Subcutaneous abdominal adipose tissue (tissue), 5 donors: ENCODE measurements at regions not wholly inside any gene's neighbourhood (a gene's known extent, or its start where the extent isn't known, plus 50 kb on each side); places are given as distances from the start of the nearest gene placed in this dataset.

Experiments used
- H3K27ac ChIP-seq: one replicate; pipeline ENCODE4 v1.7.0; 2013; ENCODE audit warnings: low read depth, mild to moderate bottlenecking, inconsistent platforms, low read length, moderate library complexity
- H3K27me3 ChIP-seq, 5 donors: one replicate each; pipeline ENCODE4 v1.7.0; 2013; ENCODE audit warnings: low read length in 5 of 5, inconsistent platforms in 1 of 5; ENCODE audit not compliant: control insufficient read depth in 5 of 5, insufficient read depth in 4 of 5
- H3K36me3 ChIP-seq, 5 donors: one replicate each; pipeline ENCODE4 v1.7.0; 2013; ENCODE audit warnings: low read length in 5 of 5; ENCODE audit not compliant: control insufficient read depth in 5 of 5, insufficient read depth in 5 of 5
- H3K4me1 ChIP-seq, 5 donors: one replicate each; pipeline ENCODE4 v1.7.0; 2013; ENCODE audit warnings: low read length in 5 of 5, mild to moderate bottlenecking in 3 of 5, moderate library complexity in 1 of 5; ENCODE audit not compliant: control insufficient read depth in 5 of 5, insufficient read depth in 5 of 5
- H3K4me3 ChIP-seq, 5 donors: one replicate each; pipeline ENCODE4 v1.7.0; 2013; ENCODE audit warnings: low read length in 5 of 5, low read depth in 1 of 5
- H3K9ac ChIP-seq, 5 donors: one replicate each; pipeline ENCODE4 v1.7.0; 2013; ENCODE audit warnings: low read length in 5 of 5, mild to moderate bottlenecking in 4 of 5, moderate library complexity in 3 of 5
- H3K9me3 ChIP-seq, 5 donors: one replicate each; pipeline ENCODE4 v1.7.0; 2013; ENCODE audit warnings: low read length in 5 of 5; ENCODE audit not compliant: control insufficient read depth in 5 of 5
- donor health status: healthy.
- donor health status: healthy.
- donor health status: healthy.
- donor health status: healthy.
- donor health status: healthy.

- H3K9me3 ChIP-seq = peaks cover 0 to 3% (median 0%) of the 10 kb centered on the region in 5 donors
- H3K9ac ChIP-seq = no peak overlapping the region
- no peaks in the 10 kb centered on the region for H3K4me1 ChIP-seq
- no peak overlapping the region for H3K4me3 ChIP-seq
- no peaks in the 10 kb centered on the region for H3K36me3 ChIP-seq
- H3K27me3 ChIP-seq = no peaks in the 10 kb centered on the region
- no peak overlapping the region for H3K27ac ChIP-seq
Measured at GRCh38 chr4:72919464-72919863, 150.1 kb downstream of the COX18 start.

- Histone ChIP-seq H3K9ac (no peak overlapping the region), H3K9me3 (no peaks in the 10 kb centered on the region), H3K36me3 (no peaks in the 10 kb centered on the region), H3K4me1 (no peaks in the 10 kb centered on the region), H3K27ac (no peak overlapping the region), H3K4me3 (no peak overlapping the region), H3K27me3 (no peaks in the 10 kb centered on the region)
Measured at GRCh38 chr4:72918362-72918761, 151.2 kb downstream of the COX18 start.

GRCh38 chr4:72911316-72911715, 158.2 kb downstream of the COX18 start:
- H3K4me3 ChIP-seq = no peak overlapping the region
- H3K27me3 ChIP-seq = no peaks in the 10 kb centered on the region
- no peaks in the 10 kb centered on the region for H3K4me1 ChIP-seq
- H3K9me3 ChIP-seq = no peaks in the 10 kb centered on the region
- H3K36me3 ChIP-seq = no peaks in the 10 kb centered on the region
- H3K27ac ChIP-seq = no peak overlapping the region
- no peak overlapping the region for H3K9ac ChIP-seq

GRCh38 chr4:72909461-72909860, 160.1 kb downstream of the COX18 start:
- Histone ChIP-seq H3K4me3 (no peak overlapping the region), H3K9me3 (no peaks in the 10 kb centered on the region), H3K4me1 (no peaks in the 10 kb centered on the region), H3K9ac (no peak overlapping the region), H3K36me3 (no peaks in the 10 kb centered on the region), H3K27ac (no peak overlapping the region), H3K27me3 (no peaks in the 10 kb centered on the region)

GRCh38 chr4:72902354-72902753, 167.2 kb downstream of the COX18 start:
- no peak overlapping the region for H3K4me3 ChIP-seq
- H3K9me3 ChIP-seq = no peaks in the 10 kb centered on the region
- H3K9ac ChIP-seq = no peak overlapping the region
- no peaks in the 10 kb centered on the region for H3K27me3 ChIP-seq
- H3K4me1 ChIP-seq = no peaks in the 10 kb centered on the region
- H3K27ac ChIP-seq = no peak overlapping the region
- H3K36me3 ChIP-seq = no peaks in the 10 kb centered on the region

GRCh38 chr4:72901553-72901952, 168.0 kb downstream of the COX18 start:
- Histone ChIP-seq H3K27me3 (no peaks in the 10 kb centered on the region), H3K4me3 (no peak overlapping the region), H3K9me3 (no peaks in the 10 kb centered on the region), H3K4me1 (peaks cover 0 to 7% (median 0%) of the 10 kb centered on the region in 5 donors), H3K36me3 (no peaks in the 10 kb centered on the region), H3K27ac (no peak overlapping the region), H3K9ac (no peak overlapping the region)

- H3K4me1 ChIP-seq = peaks cover 0 to 10% (median 1%) of the 10 kb centered on the region in 5 donors
- H3K4me3 ChIP-seq = no peak overlapping the region
Measured at GRCh38 chr4:72900952-72901351, 168.6 kb downstream of the COX18 start.

GRCh38 chr4:72899621-72900020, 169.9 kb downstream of the COX18 start:
- H3K27ac ChIP-seq = no peak overlapping the region
- H3K4me3 ChIP-seq = no peak overlapping the region
- no peaks in the 10 kb centered on the region for H3K27me3 ChIP-seq
- H3K9ac ChIP-seq = no peak overlapping the region
- H3K4me1 ChIP-seq = peaks cover 0 to 12% (median 2%) of the 10 kb centered on the region in 5 donors
- H3K9me3 ChIP-seq = no peaks in the 10 kb centered on the region
- H3K36me3 ChIP-seq = no peaks in the 10 kb centered on the region

More at GRCh38 chr4:72900952-72901351, 168.6 kb downstream of the COX18 start:
- no peaks in the 10 kb centered on the region for H3K36me3 ChIP-seq
- H3K27me3 ChIP-seq = no peaks in the 10 kb centered on the region
- no peak overlapping the region for H3K27ac ChIP-seq
- no peaks in the 10 kb centered on the region for H3K9me3 ChIP-seq
- no peak overlapping the region for H3K9ac ChIP-seq

- Histone ChIP-seq H3K27ac (no peak overlapping the region), H3K27me3 (no peaks in the 10 kb centered on the region), H3K9ac (no peak overlapping the region), H3K9me3 (no peaks in the 10 kb centered on the region), H3K36me3 (no peaks in the 10 kb centered on the region), H3K4me1 (peaks cover 0 to 12% (median 2%) of the 10 kb centered on the region in 5 donors), H3K4me3 (no peak overlapping the region)
Measured at GRCh38 chr4:72899214-72899613, 170.3 kb downstream of the COX18 start.

GRCh38 chr4:72896515-72896914, 173.0 kb downstream of the COX18 start:
- peak overlapping the region; percentile 52 for H3K27ac ChIP-seq
- H3K4me3 ChIP-seq = no peak overlapping the region
- H3K4me1 ChIP-seq = peaks cover 0 to 17% (median 2%) of the 10 kb centered on the region in 5 donors
- H3K36me3 ChIP-seq = no peaks in the 10 kb centered on the region
- no peaks in the 10 kb centered on the region for H3K27me3 ChIP-seq
- H3K9me3 ChIP-seq = no peaks in the 10 kb centered on the region
- H3K9ac ChIP-seq = no peak overlapping the region

- Histone ChIP-seq H3K9ac (no peak overlapping the region), H3K4me1 (peaks cover 0 to 17% (median 2%) of the 10 kb centered on the region in 5 donors), H3K27me3 (no peaks in the 10 kb centered on the region), H3K4me3 (no peak overlapping the region), H3K27ac (peak overlapping the region; percentile 57), H3K36me3 (no peaks in the 10 kb centered on the region), H3K9me3 (no peaks in the 10 kb centered on the region)
Measured at GRCh38 chr4:72895408-72895807, 174.1 kb downstream of the COX18 start.
